Heart right ventricle (tissue), 16 donors: ENCODE measurements at regions not wholly inside any gene's neighbourhood (a gene's known extent, or its start where the extent isn't known, plus 50 kb on each side); places are given as distances from the start of the nearest gene placed in this dataset.

ENCODE experiments used
- ATAC-seq, 8 donors: fragments of 200-7000 bp; cut with Tn5 transposase; one replicate each; pipeline ENCODE4 v1.9.1; 2020; ENCODE audit warnings: mild to moderate bottlenecking in 8 of 8, moderate library complexity in 8 of 8, moderate number of reproducible peaks in 1 of 8
- DNase-seq, 2 donors: peaks; one replicate each; pipeline ENCODE4 v3.0.0-alpha.2; 2020
- H3K27ac ChIP-seq, 10 donors: fragments of 200-600 bp; sonication (generic) in 2 of 10; one replicate each; pipeline versions ENCODE4 v1.5.0 to v1.8.0; 2020 to 2022; ENCODE audit warnings: mild to moderate bottlenecking in 3 of 10
- H3K27me3 ChIP-seq, 7 donors: fragments of 200-600 bp; one replicate each; pipeline ENCODE4 v1.8.0; 2021 to 2022; ENCODE audit warnings: mild to moderate bottlenecking in 2 of 7
- H3K36me3 ChIP-seq, 9 donors: fragments of 200-600 bp; sonication (generic) in 1 of 9; one replicate each; pipeline versions ENCODE4 v1.5.0 to v1.8.0; 2020 to 2022; ENCODE audit warnings: mild to moderate bottlenecking in 2 of 9
- H3K4me1 ChIP-seq, 9 donors: fragments of 200-600 bp; sonication (generic) in 1 of 9; one replicate each; pipeline versions ENCODE4 v1.5.0 to v1.8.0; 2020 to 2022; ENCODE audit warnings: mild to moderate bottlenecking in 4 of 9
- H3K4me3 ChIP-seq, 10 donors: fragments of 200-600 bp; sonication (generic) in 2 of 10; one replicate each; pipeline versions ENCODE4 v1.5.0 to v1.8.0; 2020 to 2022; ENCODE audit warnings: mild to moderate bottlenecking in 7 of 10, moderate library complexity in 2 of 10
- H3K9me3 ChIP-seq, 11 donors: fragments of 200-600 bp in 10 of 11; sonication (generic) in 2 of 11; one replicate each; pipeline versions ENCODE4 v1.5.0 to v1.8.0; 2013 to 2022; ENCODE audit warnings: mild to moderate bottlenecking in 2 of 11, control low read depth in 1 of 11, moderate library complexity in 1 of 11
- CTCF ChIP-seq, 9 donors: fragments of 200-600 bp; sonication (generic) in 2 of 9; IDR thresholded peaks; one replicate each; pipeline versions ENCODE4 v1.5.0 to v1.8.0; 2021 to 2022; ENCODE audit warnings: antibody characterized with exemption in 9 of 9, mild to moderate bottlenecking in 5 of 9, moderate library complexity in 1 of 9
- WGBS, 2 donors: extraction: QIAGEN DNeasy Blood & Tissue Kit; methylation state at CpG; one replicate each; pipeline ENCODE4 v1.1.7; 2013; ENCODE audit warnings: inconsistent platforms in 1 of 2; 5-methylcytosine and 5-hydroxymethylcytosine counted together
- intact Hi-C, 10 donors: fragments of 100-400 bp; cut with DNase I; formaldehyde crosslinking; loops; one replicate each; pipeline versions ENCODE4 v1.11.1 to v1.14.2; 2022
- donor health status: Arrhythmogenic right ventricular cardiomyopathy.
- donor health status: ischemic (EF 13 %, LVEDD 7.1; RV severe dilation, severe dysfunction).
- donor health status: healthy with polysubstance abuse.
- donor health status: DM: no; HTN: yes; CAD: no.
- donor health status: DM: no; HTN: no; CAD: no.
- donor health status: ischemic (EF 25% LVEDD 6.9; RV normal size, moderate dysfunction).
- donor health status: ischemic (EF 25% LVEDD 5.7; RV mildly dilated, moderate dysfunction).
- donor health status: healthy.
- donor health status: DM: yes; HTN: yes; CAD: no.
- donor health status: Ischemic cardiomyopathy.
- donor health status: ischemic (EF 35%, LVEDD 5.7; RV mildly dilated, moderate dysfunction).
- donor health status: nonischemic (EF 11% LVEDD 7.7; RV severe dilation, severe dysfunction).
- donor health status: DM: yes; HTN: yes; CAD: no.
- donor health status: PGD.
- donor health status: ischemic (EF 29% LVEDD 5.4; RV normal size, mild dysfunction).
- donor health status: nonischemic (EF 23%, LVEDD 6.1; RV moderate dilation, normal function).

GRCh38 chr10:21263839-21264238 is 261.6 kb downstream of the SKIDA1 start:
- intact Hi-C loops = loop anchor here in 5 of 10 donors (5.0 to 10.0 kb wide), 4 partner anchors 89 to 409 kb away; no protein-coding TSS in a partner anchor
- no peak for ATAC-seq
- 94 to 100% methylated on average over 3 of the region's 3 CpGs for WGBS, 2 donors

GRCh38 chr10:21263263-21263803 is 262.1 kb downstream of the SKIDA1 start:
- no peak overlapping the region for H3K4me3 ChIP-seq
- DNase-seq (no peak), ATAC-seq (no peak)
- H3K9me3 ChIP-seq = no peaks in the 10 kb centered on the region
- no peaks in the 10 kb centered on the region for H3K27me3 ChIP-seq
- no peak overlapping the region for H3K27ac ChIP-seq
- H3K4me1 ChIP-seq = peaks cover 0 to 9% (median 0%) of the 10 kb centered on the region in 9 donors
- WGBS, 2 donors = 91% methylated on average over 12 of the region's 12 CpGs
- no peak for TF ChIP-seq CTCF (IDR thresholded peaks at IDR 0.05)
- intact Hi-C loops = loop anchor here in 5 of 10 donors (5.0 to 10.0 kb wide), 4 partner anchors 89 to 409 kb away; no protein-coding TSS in a partner anchor
- H3K36me3 ChIP-seq = no peaks in the 10 kb centered on the region

More at GRCh38 chr10:21263839-21264238, 261.6 kb downstream of the SKIDA1 start:
- no peak for DNase-seq
- Histone ChIP-seq H3K36me3 (no peaks in the 10 kb centered on the region), H3K27me3 (no peaks in the 10 kb centered on the region), H3K9me3 (no peaks in the 10 kb centered on the region), H3K4me1 (peaks cover 0 to 9% (median 0%) of the 10 kb centered on the region in 9 donors), H3K27ac (no peak overlapping the region), H3K4me3 (no peak overlapping the region)
- TF ChIP-seq CTCF (IDR thresholded peaks at IDR 0.05) = no peak

- TF ChIP-seq CTCF (IDR thresholded peaks at IDR 0.05) = no peak
- H3K9me3 ChIP-seq = no peaks in the 10 kb centered on the region
- intact Hi-C loops = loop anchor here in 5 of 10 donors (5.0 to 10.0 kb wide), 4 partner anchors 87 to 407 kb away; no protein-coding TSS in a partner anchor
- 92 to 93% methylated on average over 15 of the region's 15 CpGs for WGBS, 2 donors
- no peak overlapping the region for H3K27ac ChIP-seq
- H3K4me3 ChIP-seq = no peak overlapping the region
- peaks cover 0 to 9% (median 0%) of the 10 kb centered on the region in 9 donors for H3K4me1 ChIP-seq
- no peak for ATAC-seq
- H3K36me3 ChIP-seq = no peaks in the 10 kb centered on the region
- DNase-seq = no peak
- H3K27me3 ChIP-seq = no peaks in the 10 kb centered on the region
These were observed 263.6 kb downstream of the SKIDA1 start for GRCh38 chr10:21261842-21262294.

- no peak for ATAC-seq
- DNase-seq = no peak
- Histone ChIP-seq H3K27ac (no peak overlapping the region), H3K4me3 (no peak overlapping the region), H3K9me3 (no peaks in the 10 kb centered on the region), H3K27me3 (no peaks in the 10 kb centered on the region), H3K4me1 (peaks cover 0 to 9% (median 0%) of the 10 kb centered on the region in 9 donors), H3K36me3 (no peaks in the 10 kb centered on the region)
- 75 to 79% methylated on average over 11 of the region's 11 CpGs for WGBS, 2 donors
- no peak for TF ChIP-seq CTCF (IDR thresholded peaks at IDR 0.05)
- intact Hi-C loops = loop anchor here in 5 of 10 donors (5.0 to 10.0 kb wide), 4 partner anchors 86 to 406 kb away; no protein-coding TSS in a partner anchor
These were observed 264.9 kb downstream of the SKIDA1 start for GRCh38 chr10:21260506-21261149.
